ENCODE measurements at regions not wholly inside any gene's neighbourhood (a gene's known extent, or its start where the extent isn't known, plus 50 kb on each side); places are given as distances from the start of the nearest gene placed in this dataset.

- H2AK5ac ChIP-seq (ENCODE audit: low read depth, low read length): no peak overlapping the region
- 82% methylated on average over 9 of the region's 9 CpGs; no CpG with 5 or more reads in 1 of the 2 experiments for WGBS, 2 experiments (ENCODE audit: extremely low coverage in 1 of 2, insufficient coverage in 1 of 2, insufficient read length in 1 of 2, insufficient replicate concordance in 2 of 2, low coverage in 1 of 2, low lambda C conversion rate in 2 of 2, missing lambda C conversion rate in 1 of 2)
- no peak for FAIRE-seq
- no peak for TF ChIP-seq ATF2 (IDR thresholded peaks at IDR 0.05; ENCODE audit: low read length)
- no peak for TF ChIP-seq SAP30 (IDR thresholded peaks at IDR 0.05; ENCODE audit: insufficient read depth, insufficient replicate concordance, low read length)
- no peak for TF ChIP-seq CBX5 (IDR thresholded peaks at IDR 0.05; ENCODE audit: low read depth, low read length)
- no peak for TF ChIP-seq SP2 (IDR thresholded peaks at IDR 0.05; ENCODE audit: low read length)
- no peak for TF ChIP-seq SP4 (IDR thresholded peaks at IDR 0.05; ENCODE audit: low read length)
- no peak for TF ChIP-seq YY1 (IDR thresholded peaks at IDR 0.05; ENCODE audit: low read depth, low read length)
- no peak for TF ChIP-seq TCF12 (IDR thresholded peaks at IDR 0.05; ENCODE audit: low read depth, low read length)
- no peak for TF ChIP-seq RBBP5 (IDR thresholded peaks at IDR 0.05; ENCODE audit: borderline replicate concordance, low read depth, low read length)
- no peak for TF ChIP-seq MAX (IDR thresholded peaks at IDR 0.05)
- no peak for TF ChIP-seq SRF (IDR thresholded peaks at IDR 0.05; ENCODE audit: low read depth, low read length)
- TF ChIP-seq EP300 (IDR thresholded peaks at IDR 0.05; ENCODE audit: borderline replicate concordance in 1 of 2, low read depth in 2 of 2, low read length in 2 of 2): no peak
Observed at GRCh38 chr1:22222723-22223122, 79.8 kb upstream of the WNT4 start.

More at GRCh38 chr1:22222723-22223122, 79.8 kb upstream of the WNT4 start:
- peaks cover 0 to 3% (median 0%) of the 10 kb centered on the region in 4 experiments; a peak in 1 of 7 replicates for H3K27me3 ChIP-seq (replicated peaks in 1 of 4; ENCODE audit: control insufficient read depth in 3 of 4, extremely low read depth in 1 of 4, insufficient read depth in 3 of 4, low read length in 3 of 4)
- no peak overlapping the region for H3K27ac ChIP-seq (ENCODE audit: low read depth, low read length)
- no peak overlapping the region for H2BK12ac ChIP-seq (ENCODE audit: low read depth, low read length)
- H3K9me3 ChIP-seq (ENCODE audit: insufficient read depth in 2 of 2, low read depth in 1 of 2, low read length in 1 of 2): peaks cover 3 to 4% of the 10 kb centered on the region in 2 experiments; a peak in 1 of 4 replicates
- no peaks in the 10 kb centered on the region for H3K36me3 ChIP-seq (ENCODE audit: control insufficient read depth in 2 of 4, insufficient read depth in 4 of 4, low read length in 3 of 4)
- POLR2A ChIA-PET (ENCODE audit: partially characterized antibody): no interaction called here
- no peak overlapping the region for H3K23ac ChIP-seq (ENCODE audit: insufficient read length)
- H3K18ac ChIP-seq (ENCODE audit: extremely low read depth, low read length): no peak overlapping the region
- no peak overlapping the region for H3K4me2 ChIP-seq (ENCODE audit: insufficient read depth in 1 of 2, low read depth in 2 of 2, low read length in 2 of 2)
- no peaks in the 10 kb centered on the region for H3K23me2 ChIP-seq (ENCODE audit: low read depth, low read length)
- H3K4me1 ChIP-seq (replicated peaks in 1 of 4; ENCODE audit: control insufficient read depth in 3 of 4, insufficient read depth in 4 of 4, low read length in 3 of 4): 0 out of 7 replicates have a peak, but pooled peaks cover 0 to 3% (median 0%) of the 10 kb centered on the region in 4 experiments
- H2BK15ac ChIP-seq (ENCODE audit: low read length): no peak overlapping the region
- no peaks in the 10 kb centered on the region; the same call in 1 of the 2 replicates for H3K79me1 ChIP-seq (ENCODE audit: low read depth, low read length)
- no peak overlapping the region for H3K9ac ChIP-seq (replicated peaks in 1 of 4; ENCODE audit: extremely low read depth in 1 of 4, low read depth in 3 of 4, low read length in 3 of 4)
- H4K5ac ChIP-seq (ENCODE audit: insufficient read length, low read depth, low read length): no peak overlapping the region
- no peak overlapping the region for H2BK20ac ChIP-seq (ENCODE audit: low read length)
- no peak overlapping the region for H3K14ac ChIP-seq (ENCODE audit: insufficient read length)
- no peak overlapping the region for H2AFZ ChIP-seq (ENCODE audit: low read length)
- CTCF ChIA-PET (ENCODE audit: partially characterized antibody): no interaction called here
- H3K4me3 ChIP-seq (ENCODE audit: extremely low read depth in 1 of 4, insufficient read depth in 2 of 4, low read depth in 3 of 4, low read length in 4 of 4): no peak overlapping the region
- H4K8ac ChIP-seq (ENCODE audit: extremely low read depth, insufficient read depth, low read length): no peak overlapping the region
- H4K20me1 ChIP-seq (replicated peaks in 1 of 2; ENCODE audit: control insufficient read depth in 1 of 2, insufficient read depth in 2 of 2, low read length in 2 of 2): no peaks in the 10 kb centered on the region
- H2BK120ac ChIP-seq (replicated peaks; ENCODE audit: low read depth, low read length): no peak overlapping the region
- DNase-seq (ENCODE audit: low read depth in 1 of 2, low spot score in 2 of 2): no peak
- no peaks in the 10 kb centered on the region for H3K79me2 ChIP-seq (ENCODE audit: control insufficient read depth in 1 of 2, insufficient read depth in 2 of 2, low read length in 2 of 2)
- H4K91ac ChIP-seq (replicated peaks; ENCODE audit: insufficient read length, low read length): no peak overlapping the region
- H3K4ac ChIP-seq (replicated peaks; ENCODE audit: insufficient read length, low read depth, low read length): no peak overlapping the region
- no peak overlapping the region for H3K56ac ChIP-seq (replicated peaks; ENCODE audit: insufficient read length, low read depth, low read length)
- H2BK5ac ChIP-seq (ENCODE audit: low read depth, low read length): no peak overlapping the region

Data from H1 (cell line).